ENCODE measurements at regions not wholly inside any gene's neighbourhood (a gene's known extent, or its start where the extent isn't known, plus 50 kb on each side); places are given as distances from the start of the nearest gene placed in this dataset.

- no peak for TF ChIP-seq EP300 (IDR thresholded peaks at IDR 0.05; ENCODE audit: borderline replicate concordance)
- no peak for TF ChIP-seq NFIC (IDR thresholded peaks at IDR 0.05)
- TF ChIP-seq EGR1 (IDR thresholded peaks at IDR 0.05): no peak
- TF ChIP-seq USF1 (IDR thresholded peaks at IDR 0.05): no peak
- TF ChIP-seq REST (IDR thresholded peaks at IDR 0.05; ENCODE audit: low read depth): no peak
Observed at GRCh38 chr5:92330365-92330764, 947.2 kb upstream of the ARRDC3 start.

GRCh38 chr5:92329759-92330158 lies 946.6 kb upstream of the ARRDC3 start:
- TF ChIP-seq ZBTB7A (IDR thresholded peaks at IDR 0.05; ENCODE audit: low read depth) (no peak), USF1 (IDR thresholded peaks at IDR 0.05) (no peak), TCF12 (IDR thresholded peaks at IDR 0.05; ENCODE audit: low read depth) (no peak), CREB1 (IDR thresholded peaks at IDR 0.05; ENCODE audit: low read depth) (no peak), MAX (IDR thresholded peaks at IDR 0.05) (no peak), TAF1 (IDR thresholded peaks at IDR 0.05; ENCODE audit: low read depth) (no peak), CEBPB (IDR thresholded peaks at IDR 0.05) (no peak), NFIC (IDR thresholded peaks at IDR 0.05) (no peak)

- no peak for TF ChIP-seq CREB1 (IDR thresholded peaks at IDR 0.05; ENCODE audit: low read depth)
Observed at GRCh38 chr5:92328584-92329259, 945.6 kb upstream of the ARRDC3 start.

- no peak for TF ChIP-seq FOXM1 (IDR thresholded peaks at IDR 0.05; ENCODE audit: borderline replicate concordance, low read depth)
Observed at GRCh38 chr5:92320446-92320845, 937.3 kb upstream of the ARRDC3 start.

- TF ChIP-seq FOXM1 (IDR thresholded peaks at IDR 0.05; ENCODE audit: borderline replicate concordance, low read depth) (no peak), ZBTB7A (IDR thresholded peaks at IDR 0.05; ENCODE audit: low read depth) (no peak), MAX (IDR thresholded peaks at IDR 0.05) (no peak), EGR1 (IDR thresholded peaks at IDR 0.05) (no peak), CEBPB (IDR thresholded peaks at IDR 0.05) (no peak), RAD21 (IDR thresholded peaks at IDR 0.05; ENCODE audit: low read depth) (no peak), CREB1 (IDR thresholded peaks at IDR 0.05; ENCODE audit: low read depth) (no peak), NFIC (IDR thresholded peaks at IDR 0.05) (no peak), TCF12 (IDR thresholded peaks at IDR 0.05; ENCODE audit: low read depth) (no peak), YY1 (IDR thresholded peaks at IDR 0.05; ENCODE audit: low read depth) (no peak), TEAD4 (IDR thresholded peaks at IDR 0.05) (no peak), EP300 (IDR thresholded peaks at IDR 0.05; ENCODE audit: borderline replicate concordance) (no peak), USF1 (IDR thresholded peaks at IDR 0.05) (no peak), REST (IDR thresholded peaks at IDR 0.05; ENCODE audit: low read depth) (no peak), TAF1 (IDR thresholded peaks at IDR 0.05; ENCODE audit: low read depth) (no peak)
Observed at GRCh38 chr5:92313385-92313784, 930.3 kb upstream of the ARRDC3 start.

GRCh38 chr5:92309336-92309991 lies 926.3 kb upstream of the ARRDC3 start:
- TF ChIP-seq ZBTB7A (IDR thresholded peaks at IDR 0.05; ENCODE audit: low read depth) (no peak), NFIC (IDR thresholded peaks at IDR 0.05) (no peak), TEAD4 (IDR thresholded peaks at IDR 0.05) (no peak), RAD21 (IDR thresholded peaks at IDR 0.05; ENCODE audit: low read depth) (peak; percentile 73), TAF1 (IDR thresholded peaks at IDR 0.05; ENCODE audit: low read depth) (no peak)
